ENCODE measurements at regions not wholly inside any gene's neighbourhood (a gene's known extent, or its start where the extent isn't known, plus 50 kb on each side); places are given as distances from the start of the nearest gene placed in this dataset.

GRCh38 chr17:14843086-14843795 is 421.9 kb downstream of the PMP22 start:
- H3K79me2 ChIP-seq (ENCODE audit: insufficient read depth, low read length): no peaks in the 10 kb centered on the region
- ChIA-PET POLR2A (no interaction called here), CTCF (ENCODE audit: low intra/inter-chr PET ratio, low total read pairs) (no interaction called here)
- H2AFZ ChIP-seq (ENCODE audit: low read length): no peak overlapping the region
- no peaks in the 10 kb centered on the region for H4K20me1 ChIP-seq (ENCODE audit: insufficient read depth, low read length)
- H3K4me3 ChIP-seq (replicated peaks in 1 of 3; ENCODE audit: insufficient read depth in 1 of 3, low read depth in 2 of 3, low read length in 3 of 3): no peak overlapping the region
- in situ Hi-C loops (cut with HindIII; ENCODE audit: extremely low pct_ligation_motif_present, low pct_unique_long_range_greater_than_20kb): no loop called here
- no peak for ATAC-seq
- H3K27ac ChIP-seq (ENCODE audit: extremely low read length, insufficient read depth, low read length): no peak overlapping the region
- WGBS (ENCODE audit: low lambda C conversion rate): 35% methylated on average over 8 of the region's 8 CpGs
- H3K36me3 ChIP-seq (replicated peaks in 1 of 2; ENCODE audit: control insufficient read depth in 1 of 2, insufficient read depth in 2 of 2, low read length in 2 of 2): no peaks in the 10 kb centered on the region
- intact Hi-C loops (cut with micrococcal nuclease; ENCODE audit: unreplicated experiment): no loop called here
- TF ChIP-seq ZNF598 (CRISPR knock-in tag; IDR thresholded peaks at IDR 0.05; ENCODE audit: borderline replicate concordance) (no peak), ZBED4 (CRISPR knock-in tag; IDR thresholded peaks at IDR 0.05; ENCODE audit: borderline replicate concordance) (no peak), ZNF17 (CRISPR knock-in tag; IDR thresholded peaks at IDR 0.05) (no peak), ZNF337 (CRISPR knock-in tag; IDR thresholded peaks at IDR 0.05; ENCODE audit: borderline replicate concordance, low read depth) (no peak), MXD3 (CRISPR knock-in tag; IDR thresholded peaks at IDR 0.05) (no peak), TIGD3 (CRISPR knock-in tag; IDR thresholded peaks at IDR 0.05; ENCODE audit: borderline replicate concordance) (no peak), PITX1 (CRISPR knock-in tag; IDR thresholded peaks at IDR 0.05) (no peak), CSRNP2 (CRISPR knock-in tag; conservative IDR thresholded peaks at IDR 0.05; ENCODE audit: low read depth) (no peak), ZNF33A (CRISPR knock-in tag; IDR thresholded peaks at IDR 0.05; ENCODE audit: borderline replicate concordance) (no peak), ZSCAN30 (CRISPR knock-in tag; IDR thresholded peaks at IDR 0.05) (no peak), ZSCAN21 (CRISPR knock-in tag; IDR thresholded peaks at IDR 0.05; ENCODE audit: borderline replicate concordance) (no peak), ZNF607 (CRISPR knock-in tag; IDR thresholded peaks at IDR 0.05; ENCODE audit: borderline replicate concordance) (no peak), ELF4 (CRISPR knock-in tag; IDR thresholded peaks at IDR 0.05; ENCODE audit: borderline replicate concordance) (no peak), RXRB (CRISPR knock-in tag; IDR thresholded peaks at IDR 0.05; ENCODE audit: borderline replicate concordance) (no peak), ARID3A (IDR thresholded peaks at IDR 0.05; ENCODE audit: low read depth, low read length) (no peak)
- H3K4me2 ChIP-seq (ENCODE audit: low read depth, low read length): no peak overlapping the region
- no peaks in the 10 kb centered on the region for H3K9me3 ChIP-seq (ENCODE audit: low read length)
- DNase-seq (ENCODE audit: low spot score): no peak
- no peaks in the 10 kb centered on the region for H3K4me1 ChIP-seq (ENCODE audit: insufficient read depth, low read length)
- H3K27me3 ChIP-seq (ENCODE audit: control insufficient read depth in 1 of 2, insufficient read depth in 2 of 2, low read length in 2 of 2): peaks cover 0 to 3% of the 10 kb centered on the region in 2 experiments; a peak in 3 of 5 replicates
- no TSS peak for BruUV-seq (replicated peaks)
- FAIRE-seq: no peak
- no peak overlapping the region for H3K9ac ChIP-seq (ENCODE audit: insufficient read depth, low read depth, low read length)

All from HepG2 (cell line).